ENCODE measurements at regions not wholly inside any gene's neighbourhood (a gene's known extent, or its start where the extent isn't known, plus 50 kb on each side); places are given as distances from the start of the nearest gene placed in this dataset.
"Not testable (repeated sequence)": the region's sequence is repeated elsewhere in the genome, so short reads cannot be mapped to it uniquely, and the experiment has no call there.

GRCh38 chr14:89067293-89067972 lies 243.0 kb downstream of the TTC8 start:
- DNase-seq (ENCODE audit: low spot score) = no peak

GRCh38 chr14:89078021-89078795 lies 253.8 kb downstream of the TTC8 start:
- DNase-seq (ENCODE audit: low spot score) = no peak

- no peak for DNase-seq (ENCODE audit: low spot score)
Measured at GRCh38 chr14:89085231-89085731, 260.8 kb downstream of the TTC8 start.

- no peak for DNase-seq (ENCODE audit: low spot score)
Measured at GRCh38 chr14:89085737-89086382, 261.4 kb downstream of the TTC8 start.

- DNase-seq (ENCODE audit: low spot score) = no peak
Measured at GRCh38 chr14:89088530-89088929, 264.1 kb downstream of the TTC8 start.

GRCh38 chr14:89089330-89089729 lies 264.9 kb downstream of the TTC8 start:
- no peak for DNase-seq (ENCODE audit: low spot score)

GRCh38 chr14:89091781-89092180 lies 267.3 kb downstream of the TTC8 start:
- no peak for DNase-seq (ENCODE audit: low spot score)

GRCh38 chr14:89093083-89093730 lies 268.8 kb downstream of the TTC8 start:
- no peak for DNase-seq (ENCODE audit: low spot score)

- DNase-seq (ENCODE audit: low spot score) = no peak
Measured at GRCh38 chr14:89095036-89095435, 270.6 kb downstream of the TTC8 start.

- no peak for DNase-seq (ENCODE audit: low spot score)
Measured at GRCh38 chr14:89096946-89097345, 272.5 kb downstream of the TTC8 start.

- no peak for DNase-seq (ENCODE audit: low spot score)
Measured at GRCh38 chr14:89098254-89098653, 273.8 kb downstream of the TTC8 start.

GRCh38 chr14:89104171-89104817 lies 279.8 kb downstream of the TTC8 start:
- not testable (repeated sequence) for DNase-seq (ENCODE audit: low spot score)

- not testable (repeated sequence) for DNase-seq (ENCODE audit: low spot score)
Measured at GRCh38 chr14:89104861-89105260, 280.4 kb downstream of the TTC8 start.

Data from hematopoietic multipotent progenitor cell treated with erythropoietin and hydrocortisone succinate and interleukin-3 and kit ligand, for 15 days (in vitro differentiated cells).